Mesendoderm (in vitro differentiated cells): ENCODE measurements at regions not wholly inside any gene's neighbourhood (a gene's known extent, or its start where the extent isn't known, plus 50 kb on each side); places are given as distances from the start of the nearest gene placed in this dataset.

Source experiments
- DNase-seq: peaks from one replicate; pipeline ENCODE4 v3.0.0; 2013
- H2AK5ac ChIP-seq: 2 replicates; pipeline ENCODE4 v1.6.1; 2013; ENCODE audit warnings: low read length, inconsistent platforms
- H2BK120ac ChIP-seq: 2 replicates; pipeline ENCODE4 v1.6.1; 2013; ENCODE audit warnings: low read depth, mild to moderate bottlenecking, low read length, moderate library complexity, mixed read lengths
- H2BK15ac ChIP-seq: replicated peaks from 2 replicates; pipeline ENCODE4 v1.6.1; 2013; ENCODE audit warnings: low read depth, mild to moderate bottlenecking, moderate library complexity
- H2BK5ac ChIP-seq: 2 replicates; pipeline ENCODE4 v1.6.1; 2013; ENCODE audit warnings: low read length, inconsistent platforms
- H3K18ac ChIP-seq: 2 replicates; pipeline ENCODE4 v1.6.1; 2013; ENCODE audit warnings: mild to moderate bottlenecking, low read length, mixed read lengths
- H3K23ac ChIP-seq: one replicate; pipeline ENCODE4 v1.6.1; 2013; ENCODE audit warnings: low read length
- H3K27ac ChIP-seq: 2 replicates; pipeline ENCODE4 v1.5.1; 2013; ENCODE audit warnings: low read depth, mild to moderate bottlenecking, inconsistent platforms, low read length, moderate library complexity
- H3K27me3 ChIP-seq: 2 replicates; pipeline ENCODE4 v1.6.1; 2013; ENCODE audit warnings: low read length, control low read depth, mild to moderate bottlenecking, inconsistent platforms; ENCODE audit not compliant: insufficient read depth, poor library complexity
- H3K36me3 ChIP-seq: 2 replicates; pipeline ENCODE4 v1.6.1; 2013; ENCODE audit warnings: low read length, inconsistent platforms; ENCODE audit not compliant: control insufficient read depth, insufficient read depth
- H3K4ac ChIP-seq: one replicate; pipeline ENCODE4 v1.6.1; 2013; ENCODE audit warnings: low read depth, mild to moderate bottlenecking, low read length, moderate library complexity
- H3K4me1 ChIP-seq: 2 replicates; pipeline ENCODE4 v1.6.1; 2013; ENCODE audit warnings: low read depth, low read length, inconsistent platforms; ENCODE audit not compliant: control insufficient read depth
- H3K4me2 ChIP-seq: 2 replicates; pipeline ENCODE4 v1.6.1; 2013; ENCODE audit warnings: low read length
- H3K4me3 ChIP-seq: 2 replicates; pipeline ENCODE4 v1.5.1; 2013; ENCODE audit warnings: mild to moderate bottlenecking, low read length
- H3K56ac ChIP-seq: one replicate; pipeline ENCODE4 v1.6.1; 2013; ENCODE audit warnings: low read length
- H3K79me1 ChIP-seq: 2 replicates; pipeline ENCODE4 v1.6.1; 2013; ENCODE audit warnings: low read length, inconsistent platforms
- H3K79me2 ChIP-seq: 2 replicates; pipeline ENCODE4 v1.6.1; 2013; ENCODE audit warnings: mild to moderate bottlenecking, low read length; ENCODE audit not compliant: control insufficient read depth, insufficient read depth
- H3K9ac ChIP-seq: 2 replicates; pipeline ENCODE4 v1.6.1; 2013; ENCODE audit warnings: low read length, inconsistent platforms
- H4K5ac ChIP-seq: one replicate; pipeline ENCODE4 v1.6.1; 2013; ENCODE audit warnings: low read length
- H4K8ac ChIP-seq: one replicate; pipeline ENCODE4 v1.6.1; 2013; ENCODE audit warnings: low read depth, mild to moderate bottlenecking, control low read depth, low read length, moderate library complexity
- WGBS: extraction: QIAGEN DNeasy Blood & Tissue Kit; methylation state at CpG from one replicate; pipeline ENCODE4 v1.1.7; 2013; ENCODE audit warnings: low lambda C conversion rate, missing lambda C conversion rate; ENCODE audit not compliant: insufficient coverage; ENCODE audit errors: extremely low coverage; 5-methylcytosine and 5-hydroxymethylcytosine counted together

DNA sequence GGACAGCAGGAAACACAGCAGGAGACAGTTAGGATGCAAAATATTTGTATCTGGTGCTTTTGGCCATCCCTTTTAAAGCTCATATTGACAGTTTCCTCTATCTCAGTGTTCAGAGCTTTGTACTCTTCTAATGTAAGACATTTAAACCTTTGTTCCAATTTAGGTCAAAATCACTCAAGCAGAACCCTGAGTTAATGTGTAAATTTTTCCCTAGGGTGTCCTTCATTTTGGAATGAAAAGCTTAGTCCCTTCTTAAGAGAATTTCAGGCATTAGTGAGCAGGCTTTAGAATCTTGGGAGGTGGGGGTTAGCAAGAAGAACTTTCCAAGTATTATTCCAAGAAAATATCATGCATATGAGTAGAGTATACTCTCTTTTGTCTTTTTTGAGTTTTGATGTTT, 188.7 kb downstream of the GBA3 start:
- Histone ChIP-seq H3K18ac (no peak overlapping the region), H2BK120ac (no peak overlapping the region), H3K9ac (no peak overlapping the region), H4K8ac (no peak overlapping the region), H3K4me2 (no peak overlapping the region), H3K56ac (no peak overlapping the region), H2BK5ac (no peak overlapping the region), H2AK5ac (no peak overlapping the region), H3K27me3 (no peaks in the 10 kb centered on the region), H3K27ac (no peak overlapping the region), H3K79me1 (no peaks in the 10 kb centered on the region), H3K4me3 (no peak overlapping the region), H3K36me3 (no peaks in the 10 kb centered on the region), H3K79me2 (no peaks in the 10 kb centered on the region), H3K4me1 (no peaks in the 10 kb centered on the region), H3K23ac (no peak overlapping the region), H2BK15ac (no peak overlapping the region), H4K5ac (no peak overlapping the region), H3K4ac (no peak overlapping the region)
- no peak for DNase-seq

DNA sequence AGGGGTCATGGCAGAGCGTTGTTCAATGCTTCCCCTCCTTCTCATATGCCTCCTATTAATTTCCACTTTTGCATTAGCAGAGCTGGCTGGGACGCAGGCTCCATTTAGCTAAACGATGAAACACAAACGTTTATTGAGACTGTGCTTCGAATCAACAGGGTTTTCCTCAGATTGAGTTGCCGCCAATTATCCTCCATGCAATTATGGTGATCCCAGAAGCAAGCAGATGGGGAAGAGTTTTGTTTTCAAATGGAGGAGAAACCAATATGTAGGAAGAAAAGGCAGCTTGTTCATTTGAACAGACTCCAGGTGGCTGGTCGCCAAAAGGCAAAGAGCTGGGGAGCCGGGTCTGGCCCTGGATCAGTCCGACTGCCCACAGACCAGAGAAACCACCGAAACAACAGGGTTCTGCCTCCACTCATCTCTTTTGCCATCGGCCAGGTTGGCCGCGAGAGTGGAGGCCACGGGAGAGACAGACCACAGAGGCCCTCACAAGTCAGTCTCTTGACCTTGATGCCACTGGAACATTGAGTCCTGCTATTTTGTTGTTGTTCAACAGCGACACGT, 184.8 kb downstream of the GBA3 start:
- Histone ChIP-seq H2AK5ac (no peak overlapping the region), H3K9ac (no peak overlapping the region), H3K4me1 (no peaks in the 10 kb centered on the region), H3K4me2 (no peak overlapping the region), H3K4me3 (no peak overlapping the region), H2BK15ac (no peak overlapping the region), H3K4ac (no peak overlapping the region), H3K27me3 (no peaks in the 10 kb centered on the region), H3K56ac (no peak overlapping the region), H2BK5ac (no peak overlapping the region), H3K18ac (no peak overlapping the region), H3K27ac (no peak overlapping the region), H2BK120ac (no peak overlapping the region), H3K79me2 (no peaks in the 10 kb centered on the region), H4K8ac (no peak overlapping the region), H3K36me3 (no peaks in the 10 kb centered on the region), H3K79me1 (no peaks in the 10 kb centered on the region), H4K5ac (no peak overlapping the region), H3K23ac (no peak overlapping the region)
- WGBS, result no CpG with 5 or more reads among the region's 16 CpGs
- DNase-seq, result no peak

DNA sequence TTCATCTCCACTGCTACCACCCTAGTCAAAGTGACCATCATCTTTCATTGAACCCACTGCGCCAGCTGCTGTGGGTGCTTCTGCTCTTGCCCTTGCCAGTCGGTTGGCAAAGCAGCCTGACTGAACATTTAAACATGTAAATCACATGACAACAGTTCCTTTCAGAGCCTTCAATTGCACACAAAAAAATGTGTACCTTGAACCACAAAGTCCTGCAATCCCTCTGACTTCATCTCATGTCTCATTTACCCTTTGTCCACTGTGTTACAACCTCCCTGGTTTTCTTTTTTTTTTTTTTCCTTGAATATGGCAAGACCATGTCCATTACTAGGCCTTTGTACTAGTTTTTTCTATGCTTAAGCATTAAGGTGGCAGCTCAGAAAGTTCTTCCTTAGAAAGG, 183.5 kb downstream of the GBA3 start:
- no peaks in the 10 kb centered on the region for H3K4me1 ChIP-seq
- no peaks in the 10 kb centered on the region for H3K79me2 ChIP-seq
- H4K5ac ChIP-seq, result no peak overlapping the region
- H2BK5ac ChIP-seq, result no peak overlapping the region
- no peak overlapping the region for H3K9ac ChIP-seq
- H3K27me3 ChIP-seq, result no peaks in the 10 kb centered on the region
- no peaks in the 10 kb centered on the region for H3K79me1 ChIP-seq
- no peak overlapping the region for H3K18ac ChIP-seq
- H3K27ac ChIP-seq, result no peak overlapping the region
- H3K4ac ChIP-seq, result no peak overlapping the region
- no peak overlapping the region for H2BK15ac ChIP-seq
- H3K36me3 ChIP-seq, result no peaks in the 10 kb centered on the region
- H2BK120ac ChIP-seq, result no peak overlapping the region
- H3K56ac ChIP-seq, result no peak overlapping the region
- H2AK5ac ChIP-seq, result no peak overlapping the region
- no peak for DNase-seq
- H3K23ac ChIP-seq, result no peak overlapping the region
- H4K8ac ChIP-seq, result no peak overlapping the region
- H3K4me3 ChIP-seq, result no peak overlapping the region
- H3K4me2 ChIP-seq, result no peak overlapping the region
- no CpG with 5 or more reads among the region's 2 CpGs for WGBS

DNA sequence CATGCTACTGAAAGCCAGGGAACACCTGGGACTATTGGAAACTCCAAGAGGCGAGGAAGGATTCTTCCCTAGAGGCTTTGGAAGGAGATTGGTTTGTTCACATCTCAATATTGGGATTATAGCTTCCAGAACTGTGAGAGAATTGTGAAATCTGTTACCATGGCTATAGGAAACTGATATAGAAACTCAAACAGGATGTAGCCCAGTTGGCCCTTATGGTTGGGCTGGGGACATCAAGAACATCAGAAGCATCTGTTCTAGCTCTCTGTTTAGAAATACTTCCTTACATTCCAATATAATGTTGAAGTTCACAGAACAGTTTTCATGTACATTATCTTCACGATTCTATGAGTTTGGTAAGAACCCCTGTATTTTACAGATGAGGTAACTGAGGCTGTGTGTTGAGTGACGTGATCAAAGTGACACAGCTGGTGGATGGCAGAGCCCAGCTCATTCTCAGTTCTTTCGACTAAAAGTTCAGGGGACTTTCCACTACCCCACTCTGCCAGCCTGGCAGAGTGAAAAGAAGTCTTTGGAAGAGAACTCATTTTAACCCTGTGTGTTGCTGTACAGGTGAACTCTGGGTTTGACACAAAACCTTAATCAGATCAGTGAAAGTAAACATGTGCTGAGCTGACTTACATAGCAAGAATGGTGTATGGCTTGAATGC, 183.0 kb downstream of the GBA3 start:
- Histone ChIP-seq H3K18ac (no peak overlapping the region), H2AK5ac (no peak overlapping the region), H3K27ac (no peak overlapping the region), H3K4ac (no peak overlapping the region), H3K23ac (no peak overlapping the region), H4K8ac (no peak overlapping the region), H3K27me3 (no peaks in the 10 kb centered on the region), H2BK5ac (no peak overlapping the region), H3K79me2 (no peaks in the 10 kb centered on the region), H3K79me1 (no peaks in the 10 kb centered on the region), H3K56ac (no peak overlapping the region), H3K36me3 (no peaks in the 10 kb centered on the region), H4K5ac (no peak overlapping the region), H2BK120ac (no peak overlapping the region), H3K4me2 (no peak overlapping the region), H3K4me1 (no peaks in the 10 kb centered on the region), H3K4me3 (no peak overlapping the region), H2BK15ac (no peak overlapping the region), H3K9ac (no peak overlapping the region)
- no peak for DNase-seq
- no CpG with 5 or more reads among the region's 4 CpGs for WGBS

DNA sequence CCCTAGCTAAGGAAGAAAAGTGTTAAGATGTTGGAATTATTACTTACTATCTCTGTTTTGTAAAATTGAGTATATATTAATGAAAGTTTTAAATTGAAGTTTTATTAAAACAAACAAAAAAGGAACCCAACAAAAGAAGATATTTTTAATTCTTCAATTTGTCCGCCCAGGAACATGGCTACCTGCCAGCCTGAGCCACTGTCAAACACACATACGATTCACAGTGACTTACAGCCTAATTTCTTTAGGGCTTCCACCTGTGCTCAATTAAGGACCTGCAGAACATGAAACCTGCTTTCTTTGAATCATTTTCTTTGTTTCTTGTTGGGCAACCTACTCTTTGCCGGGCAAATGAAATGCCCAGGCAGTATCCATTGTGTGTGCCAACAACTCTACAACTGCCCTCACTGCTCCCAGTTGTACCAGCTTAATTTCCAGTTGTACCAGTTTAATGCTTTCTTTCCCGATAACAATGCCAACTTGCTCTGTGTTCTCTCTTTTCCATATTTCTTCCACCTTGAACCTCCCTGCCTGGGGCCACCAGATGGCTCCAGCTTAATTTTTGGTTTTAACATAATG, 181.7 kb downstream of the GBA3 start:
- no peaks in the 10 kb centered on the region for H3K79me1 ChIP-seq
- no peak overlapping the region for H2BK120ac ChIP-seq
- no peak overlapping the region for H4K8ac ChIP-seq
- H3K18ac ChIP-seq, result no peak overlapping the region
- DNase-seq, result no peak
- WGBS, result no CpG with 5 or more reads among the region's 4 CpGs
- H4K5ac ChIP-seq, result no peak overlapping the region
- no peak overlapping the region for H3K56ac ChIP-seq
- no peaks in the 10 kb centered on the region for H3K36me3 ChIP-seq
- no peak overlapping the region for H2BK15ac ChIP-seq
- H2AK5ac ChIP-seq, result no peak overlapping the region
- no peak overlapping the region for H3K27ac ChIP-seq
- no peak overlapping the region for H3K4ac ChIP-seq
- H3K4me2 ChIP-seq, result no peak overlapping the region
- H3K9ac ChIP-seq, result no peak overlapping the region
- no peaks in the 10 kb centered on the region for H3K79me2 ChIP-seq
- H3K23ac ChIP-seq, result no peak overlapping the region
- H3K4me1 ChIP-seq, result no peaks in the 10 kb centered on the region
- H3K4me3 ChIP-seq, result no peak overlapping the region
- H2BK5ac ChIP-seq, result no peak overlapping the region
- H3K27me3 ChIP-seq, result no peaks in the 10 kb centered on the region

GRCh38 chr4:22873899-22874298, 181.2 kb downstream of the GBA3 start:
- Histone ChIP-seq H4K5ac (no peak overlapping the region), H3K4ac (no peak overlapping the region), H3K27ac (no peak overlapping the region), H3K18ac (no peak overlapping the region), H3K36me3 (no peaks in the 10 kb centered on the region), H3K79me2 (no peaks in the 10 kb centered on the region), H3K4me2 (no peak overlapping the region), H3K56ac (no peak overlapping the region), H3K27me3 (no peaks in the 10 kb centered on the region), H3K9ac (no peak overlapping the region), H2BK15ac (no peak overlapping the region), H2BK120ac (no peak overlapping the region), H3K23ac (no peak overlapping the region), H2AK5ac (no peak overlapping the region), H4K8ac (no peak overlapping the region), H3K4me3 (no peak overlapping the region), H2BK5ac (no peak overlapping the region), H3K79me1 (no peaks in the 10 kb centered on the region), H3K4me1 (no peaks in the 10 kb centered on the region)
- WGBS, result no CpG with 5 or more reads among the region's 3 CpGs
- DNase-seq, result no peak
